ENCODE measurements at regions not wholly inside any gene's neighbourhood (a gene's known extent, or its start where the extent isn't known, plus 50 kb on each side); places are given as distances from the start of the nearest gene placed in this dataset.
"Not testable (repeated sequence)": the region's sequence is repeated elsewhere in the genome, so short reads cannot be mapped to it uniquely, and the experiment has no call there.

GRCh38 chr9:7739595-7739994 lies 60.0 kb downstream of the DMAC1 start:
- DNase-seq (ENCODE audit: low read depth) = no peak

- DNase-seq (ENCODE audit: low read depth) = no peak
Observed at GRCh38 chr9:7735311-7735710, 64.3 kb downstream of the DMAC1 start.

- no peak for DNase-seq (ENCODE audit: low read depth)
Observed at GRCh38 chr9:7730164-7730445, 69.5 kb downstream of the DMAC1 start.

GRCh38 chr9:7729371-7730163 lies 70.0 kb downstream of the DMAC1 start:
- DNase-seq (ENCODE audit: low read depth) = no peak

GRCh38 chr9:7721291-7721690 lies 78.3 kb downstream of the DMAC1 start:
- DNase-seq (ENCODE audit: low read depth) = no peak

- DNase-seq (ENCODE audit: low read depth) = not testable (repeated sequence)
Observed at GRCh38 chr9:7713088-7713487, 86.5 kb downstream of the DMAC1 start.

GRCh38 chr9:7710686-7711085 lies 88.9 kb downstream of the DMAC1 start:
- DNase-seq (ENCODE audit: low read depth) = no peak

GRCh38 chr9:7707934-7708333 lies 91.6 kb downstream of the DMAC1 start:
- no peak for DNase-seq (ENCODE audit: low read depth)

GRCh38 chr9:7704543-7704942 lies 95.0 kb downstream of the DMAC1 start:
- no peak for DNase-seq (ENCODE audit: low read depth)

GRCh38 chr9:7691909-7692308 lies 107.7 kb downstream of the DMAC1 start:
- no peak for DNase-seq (ENCODE audit: low read depth)

GRCh38 chr9:7690014-7690413 lies 109.6 kb downstream of the DMAC1 start:
- no peak for DNase-seq (ENCODE audit: low read depth)

- no peak for DNase-seq (ENCODE audit: low read depth)
Observed at GRCh38 chr9:7688626-7689025, 111.0 kb downstream of the DMAC1 start.

- DNase-seq (ENCODE audit: low read depth) = no peak
Observed at GRCh38 chr9:7676609-7677156, 122.9 kb downstream of the DMAC1 start.

GRCh38 chr9:7671847-7672246 lies 127.7 kb downstream of the DMAC1 start:
- no peak for DNase-seq (ENCODE audit: low read depth)

GRCh38 chr9:7668541-7668940 lies 131.0 kb downstream of the DMAC1 start:
- no peak for DNase-seq (ENCODE audit: low read depth)

GRCh38 chr9:7665874-7666273 lies 133.7 kb downstream of the DMAC1 start:
- DNase-seq (ENCODE audit: low read depth) = no peak

- DNase-seq (ENCODE audit: low read depth) = no peak
Observed at GRCh38 chr9:7659766-7660165, 139.8 kb downstream of the DMAC1 start.

GRCh38 chr9:7656636-7657035 lies 142.9 kb downstream of the DMAC1 start:
- no peak for DNase-seq (ENCODE audit: low read depth)

- DNase-seq (ENCODE audit: low read depth) = no peak
Observed at GRCh38 chr9:7653262-7653661, 146.3 kb downstream of the DMAC1 start.

- DNase-seq (ENCODE audit: low read depth) = no peak
Observed at GRCh38 chr9:7640231-7640630, 159.3 kb downstream of the DMAC1 start.

GRCh38 chr9:7639471-7639870 lies 160.1 kb downstream of the DMAC1 start:
- DNase-seq (ENCODE audit: low read depth) = no peak

GRCh38 chr9:7636838-7637467 lies 162.6 kb downstream of the DMAC1 start:
- no peak for DNase-seq (ENCODE audit: low read depth)

GRCh38 chr9:7636309-7636708 lies 163.3 kb downstream of the DMAC1 start:
- DNase-seq (ENCODE audit: low read depth) = no peak

- not testable (repeated sequence) for DNase-seq (ENCODE audit: low read depth)
Observed at GRCh38 chr9:7626571-7627029, 173.0 kb downstream of the DMAC1 start.
